Activated T-cell treated with anti-CD3 and anti-CD28 coated beads, Interleukin-2, amount 50 U/mL, for 48 hours (primary cell): ENCODE measurements at regions not wholly inside any gene's neighbourhood (a gene's known extent, or its start where the extent isn't known, plus 50 kb on each side); places are given as distances from the start of the nearest gene placed in this dataset.
"Not testable (repeated sequence)": the region's sequence is repeated elsewhere in the genome, so short reads cannot be mapped to it uniquely, and the experiment has no call there.

Source experiments
- DNase-seq, 2 experiments: peaks; one replicate each; pipeline ENCODE4 v3.0.0-alpha.2; 2020

DNA sequence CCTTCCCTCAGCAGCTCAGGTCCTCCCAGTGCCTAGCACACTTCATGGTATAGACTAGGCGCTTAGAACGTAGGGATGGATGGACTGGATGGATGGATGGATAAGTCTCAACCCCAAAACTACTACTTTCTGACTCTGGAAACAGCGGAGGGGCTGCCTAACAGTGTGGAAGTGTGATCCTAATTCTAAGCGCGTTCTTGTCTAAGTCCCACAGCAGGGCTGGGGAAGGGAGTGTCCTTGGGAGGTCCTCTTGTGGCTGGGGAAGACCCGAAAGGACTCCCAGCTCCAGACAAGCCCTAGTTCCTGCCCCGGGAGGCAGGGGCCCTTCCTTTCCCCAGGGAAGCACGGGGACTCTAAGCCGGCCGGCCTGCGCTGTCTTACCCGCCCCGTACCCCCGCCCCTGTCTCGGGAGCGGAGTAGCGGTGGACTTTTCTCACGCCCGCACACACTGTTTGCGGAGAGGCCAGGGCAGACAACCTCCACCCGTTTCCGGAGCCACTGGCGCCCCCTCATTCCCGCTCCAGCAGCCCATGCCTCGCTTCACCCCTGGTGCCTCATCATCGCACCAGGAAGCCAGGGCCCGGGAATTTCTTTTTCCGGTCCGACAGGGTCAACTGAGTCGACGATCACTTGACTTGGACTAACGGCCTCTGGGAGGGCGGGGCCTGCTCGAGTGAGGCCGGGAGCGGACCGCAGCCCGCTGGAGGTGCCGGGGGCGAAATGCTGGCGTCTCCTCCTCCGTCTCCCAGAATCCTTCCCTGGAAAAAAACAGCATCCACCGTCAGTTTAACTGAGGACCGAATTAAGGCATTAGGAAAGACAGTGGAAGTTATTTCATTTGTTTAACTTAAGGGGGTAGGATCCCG lies 133.3 kb downstream of the TBC1D2B start:
- DNase-seq = peak; percentile 53 to 54

DNA sequence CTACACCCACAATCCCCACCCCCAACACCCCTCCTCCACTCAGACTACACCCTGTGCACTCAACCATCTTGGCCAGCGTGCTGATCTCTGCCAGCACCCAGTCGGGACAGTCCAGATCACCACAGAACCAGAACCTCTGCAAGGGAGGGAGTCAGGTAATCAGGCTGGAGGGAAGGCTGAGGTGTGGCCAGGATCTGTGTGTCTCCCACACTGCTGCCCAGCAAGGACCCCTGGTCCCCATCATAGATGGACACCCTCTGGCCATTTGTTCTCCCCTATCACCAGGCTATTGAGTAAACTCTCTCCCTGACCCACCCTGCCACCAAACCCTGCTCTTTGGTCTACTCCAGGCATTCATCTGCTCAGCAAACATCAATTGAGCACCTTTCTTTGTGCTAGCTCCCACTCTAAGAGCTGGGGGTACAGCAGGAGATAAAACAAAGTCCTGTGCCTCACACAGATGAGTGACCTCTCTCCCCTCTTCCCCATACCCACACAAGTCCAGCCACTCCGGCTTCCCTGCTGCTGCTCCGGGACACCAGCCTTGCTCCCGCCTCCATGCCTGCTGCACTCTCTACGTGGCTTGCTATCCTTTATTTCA lies 134.8 kb downstream of the TBC1D2B start:
- no peak for DNase-seq

GRCh38 chr15:77941090-77941827 lies 136.3 kb downstream of the TBC1D2B start:
- not testable (repeated sequence) for DNase-seq

GRCh38 chr15:77940381-77940947 lies 137.0 kb downstream of the TBC1D2B start:
- no peak for DNase-seq

DNA sequence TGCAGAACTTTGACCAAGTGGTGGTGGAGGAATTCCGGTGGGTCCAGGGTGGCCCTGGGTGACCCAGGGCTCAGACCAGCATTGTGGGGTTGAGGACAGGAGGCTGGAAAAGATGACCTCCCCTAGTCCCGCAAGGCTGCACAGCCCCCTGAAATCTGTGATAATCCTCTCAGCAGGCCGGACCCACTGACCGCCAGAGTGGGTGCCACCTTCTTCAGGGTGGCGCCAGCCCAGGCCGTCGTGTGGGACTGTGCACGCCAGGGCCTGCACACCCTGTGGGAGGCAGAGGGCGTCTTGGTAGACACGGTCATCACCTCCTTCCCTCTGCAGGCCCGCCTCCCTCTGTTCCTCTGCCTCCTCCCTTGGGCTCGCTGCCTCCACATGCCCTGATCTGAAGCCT lies 137.7 kb downstream of the TBC1D2B start:
- no peak for DNase-seq

DNA sequence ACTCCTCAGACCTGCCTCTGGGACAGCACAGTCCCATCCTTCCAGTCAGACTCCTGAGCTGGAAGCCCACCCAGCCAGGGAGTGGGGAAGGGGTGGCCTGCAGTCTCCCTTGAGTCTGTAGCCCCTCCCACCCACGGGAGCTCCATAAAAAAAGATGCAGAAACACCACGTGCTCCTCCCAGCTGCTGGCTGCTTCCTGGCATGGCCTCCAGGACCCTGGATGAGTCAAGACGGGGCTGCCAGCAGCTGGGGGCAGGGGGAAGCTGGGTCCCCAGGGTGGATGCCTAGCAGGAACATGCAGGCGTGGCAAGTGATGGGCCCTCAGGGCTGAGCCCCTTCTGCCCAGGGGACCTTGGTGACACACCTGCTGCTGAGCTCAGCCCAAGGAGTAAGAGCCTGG lies 138.5 kb downstream of the TBC1D2B start:
- not testable (repeated sequence) for DNase-seq

DNA sequence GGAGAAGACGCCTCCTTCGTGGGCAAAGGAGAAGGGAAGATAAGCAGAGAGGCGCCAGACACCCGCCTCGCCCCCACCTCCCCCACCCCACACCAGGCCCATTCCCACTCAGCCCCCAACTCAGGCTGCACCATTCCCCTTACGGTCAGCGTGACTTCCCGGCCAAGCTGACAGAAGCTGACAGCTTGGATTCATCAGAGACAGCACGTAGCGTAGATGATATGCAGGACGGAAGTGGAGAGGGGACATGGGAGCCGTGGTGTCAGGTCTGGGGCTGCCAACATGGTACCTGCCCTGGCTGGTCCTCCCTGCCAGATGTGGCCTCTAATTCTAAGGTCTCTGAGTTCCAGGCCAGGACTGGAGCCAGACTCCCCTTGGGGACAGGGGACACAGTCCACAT lies 139.0 kb downstream of the TBC1D2B start:
- not testable (repeated sequence) for DNase-seq

DNA sequence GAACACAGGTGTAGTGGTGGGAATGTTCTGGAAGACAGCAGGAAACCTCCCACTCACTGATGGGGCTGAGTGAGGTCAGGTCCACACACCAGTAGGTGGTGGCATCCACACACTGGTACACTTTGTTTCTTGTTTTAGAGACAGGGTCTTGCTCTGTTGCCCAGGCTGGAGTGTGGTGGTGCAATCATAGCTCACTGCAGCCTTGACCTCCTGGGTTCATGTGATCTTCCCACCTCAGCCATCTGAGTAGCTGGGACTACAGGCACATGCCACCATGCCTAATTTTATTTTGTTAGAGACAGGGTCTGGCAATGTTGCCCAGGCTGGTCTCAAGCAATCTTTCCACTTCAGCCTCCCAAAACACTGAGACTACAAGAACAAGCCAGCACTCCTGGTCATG lies 140.9 kb downstream of the TBC1D2B start:
- not testable (repeated sequence) for DNase-seq

DNA sequence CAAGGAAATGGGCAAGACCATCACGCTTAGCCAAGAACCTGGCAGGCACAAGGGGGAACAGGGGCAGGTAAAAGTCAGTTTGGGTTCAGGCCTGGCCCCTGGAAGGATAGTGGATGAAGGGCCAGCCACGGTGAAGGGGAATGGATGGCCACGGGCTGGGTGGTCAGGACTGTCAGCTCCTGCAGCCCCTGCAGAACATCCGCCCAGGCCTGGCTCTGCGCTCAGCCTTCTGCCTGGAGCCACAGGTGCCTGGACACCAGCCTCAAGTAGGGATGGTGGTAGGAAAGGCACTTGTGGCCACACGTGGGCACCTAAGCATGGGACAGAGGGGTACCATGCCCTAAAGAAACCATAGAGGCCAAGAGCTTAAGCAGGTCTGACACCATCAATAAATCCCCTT lies 143.0 kb downstream of the TBC1D2B start:
- not testable (repeated sequence) for DNase-seq

DNA sequence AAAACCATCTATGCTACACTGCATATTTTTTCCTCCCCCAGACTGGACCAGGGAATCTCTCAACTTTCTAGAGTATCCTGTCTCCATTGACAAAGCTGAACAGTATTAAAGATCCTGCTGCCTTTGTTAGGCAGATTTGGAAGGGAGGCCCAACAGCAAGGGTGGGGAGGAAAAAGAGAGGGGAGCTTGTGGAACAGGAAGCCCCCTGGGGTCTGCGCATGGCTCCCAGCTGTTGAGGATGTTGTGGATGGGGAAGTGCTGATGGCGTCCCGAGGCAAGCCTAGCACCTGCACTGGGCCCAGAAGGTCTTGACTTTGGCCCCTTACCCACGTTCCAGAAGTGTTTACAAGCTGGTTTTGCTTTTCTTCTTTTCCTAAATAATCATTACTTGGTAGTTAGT lies 146.6 kb downstream of the TBC1D2B start:
- not testable (repeated sequence) for DNase-seq

DNA sequence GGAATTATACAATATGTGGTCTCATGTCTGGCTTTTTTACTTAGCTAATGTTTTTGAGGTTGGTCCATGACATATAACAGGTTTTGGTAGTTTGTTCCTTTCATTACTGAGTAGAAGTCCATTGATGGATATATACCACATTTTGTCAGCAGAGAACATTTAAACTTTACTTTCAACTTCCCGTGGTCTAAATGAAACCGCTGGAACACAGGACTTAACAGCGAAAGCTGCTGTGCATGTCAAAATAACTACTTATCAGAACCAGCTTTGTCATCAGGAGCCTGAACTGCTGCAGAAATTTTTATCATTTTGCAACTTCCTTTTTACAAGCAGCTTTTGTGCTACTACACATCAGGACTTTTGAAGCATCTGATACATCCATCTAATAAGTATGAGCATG lies 147.0 kb downstream of the TBC1D2B start:
- not testable (repeated sequence) for DNase-seq

DNA sequence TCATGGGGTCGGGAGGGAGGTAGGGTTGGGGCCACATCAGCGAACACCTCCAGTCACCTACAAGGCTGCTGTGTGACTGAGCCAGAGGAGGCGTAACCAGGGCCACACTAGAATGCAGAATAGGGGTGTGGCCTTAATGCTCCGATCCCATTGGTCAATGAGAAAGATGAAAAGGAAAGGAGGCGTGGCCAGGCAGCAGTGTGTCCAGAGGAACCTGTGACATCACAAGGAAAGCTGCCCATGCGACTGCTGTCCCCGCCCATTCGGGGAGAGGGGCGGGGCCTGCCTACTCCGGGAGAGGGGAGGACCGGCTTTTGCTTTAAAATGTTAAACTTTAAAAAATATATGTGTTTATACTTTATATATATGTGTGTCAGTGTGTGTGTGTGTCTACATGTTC lies 150.7 kb downstream of the TBC1D2B start:
- DNase-seq = not testable (repeated sequence)

- DNase-seq = not testable (repeated sequence)
Observed at GRCh38 chr15:77926296-77926695, 151.2 kb downstream of the TBC1D2B start.

DNA sequence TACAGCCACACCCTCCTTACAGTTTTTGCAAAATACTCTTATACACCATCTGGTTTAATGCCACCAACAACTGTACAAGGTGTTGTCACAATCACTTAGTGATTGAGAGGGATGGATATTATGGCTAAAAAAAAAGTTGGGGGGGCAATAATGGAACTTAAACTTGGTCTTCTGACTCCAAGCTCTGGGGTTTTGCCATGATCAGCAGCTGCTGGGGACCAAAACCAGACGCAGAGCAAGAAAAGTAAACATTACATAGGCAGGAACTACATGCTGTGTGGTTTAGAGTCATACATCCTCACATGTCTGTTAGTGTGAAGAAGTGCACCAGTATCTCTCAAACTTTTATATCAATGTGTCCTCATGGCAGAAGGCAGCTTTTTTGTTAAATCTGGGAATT lies 152.4 kb downstream of the TBC1D2B start:
- DNase-seq = not testable (repeated sequence)

GRCh38 chr15:77921664-77922063 lies 155.8 kb downstream of the TBC1D2B start:
- no peak for DNase-seq

DNA sequence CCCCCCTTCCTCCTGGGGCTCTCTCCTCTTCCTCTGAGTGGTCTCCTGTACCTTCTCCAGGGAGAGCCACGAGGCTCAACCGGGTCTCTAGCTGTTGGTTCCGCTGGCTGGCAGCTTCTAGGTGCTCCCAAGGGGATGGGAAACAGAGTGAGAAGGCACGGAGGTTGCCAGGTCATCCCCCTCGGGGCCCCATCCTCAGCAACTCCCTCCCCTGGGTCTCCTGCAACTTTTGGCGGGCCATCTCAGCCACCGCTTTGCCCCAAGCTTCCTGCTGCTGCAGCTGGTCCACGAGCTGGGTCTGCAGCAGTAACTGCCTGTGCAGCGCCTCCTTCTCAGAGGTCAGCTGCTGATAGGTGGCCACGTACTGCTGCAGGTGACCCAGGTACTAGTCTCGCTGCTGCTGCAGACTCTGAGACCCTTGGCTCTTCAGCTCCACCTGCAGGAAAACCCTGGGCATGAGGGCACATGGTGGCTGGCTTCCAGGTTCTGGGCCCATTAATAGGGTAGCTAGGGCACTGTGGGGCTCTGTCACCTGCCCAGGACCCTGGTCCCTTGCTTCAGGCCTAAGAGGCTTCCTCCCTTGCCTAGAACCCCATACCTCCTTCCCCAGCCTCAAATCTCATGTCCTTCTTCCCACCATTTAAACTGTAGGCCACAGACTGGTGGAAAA lies 160.4 kb downstream of the TBC1D2B start:
- not testable (repeated sequence) for DNase-seq

DNA sequence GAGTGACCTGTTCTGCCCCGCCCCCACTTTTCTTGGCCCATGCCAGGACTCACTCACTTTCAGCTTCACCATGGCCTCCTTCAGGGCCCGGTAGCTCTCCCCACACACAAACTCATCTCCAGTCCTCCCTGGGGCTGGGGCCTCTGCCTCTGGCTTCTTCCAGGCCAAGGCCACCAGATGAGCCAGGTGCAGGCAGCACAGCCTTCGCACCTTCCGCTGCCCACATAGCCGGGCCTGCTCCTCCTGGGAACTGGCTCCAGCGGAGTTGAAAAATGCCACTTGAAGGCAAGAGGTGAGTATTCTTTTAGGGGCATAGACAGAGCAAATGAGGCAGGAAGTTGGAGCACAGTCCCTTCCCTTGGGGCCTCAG lies 161.6 kb downstream of the TBC1D2B start:
- DNase-seq = not testable (repeated sequence)

DNA sequence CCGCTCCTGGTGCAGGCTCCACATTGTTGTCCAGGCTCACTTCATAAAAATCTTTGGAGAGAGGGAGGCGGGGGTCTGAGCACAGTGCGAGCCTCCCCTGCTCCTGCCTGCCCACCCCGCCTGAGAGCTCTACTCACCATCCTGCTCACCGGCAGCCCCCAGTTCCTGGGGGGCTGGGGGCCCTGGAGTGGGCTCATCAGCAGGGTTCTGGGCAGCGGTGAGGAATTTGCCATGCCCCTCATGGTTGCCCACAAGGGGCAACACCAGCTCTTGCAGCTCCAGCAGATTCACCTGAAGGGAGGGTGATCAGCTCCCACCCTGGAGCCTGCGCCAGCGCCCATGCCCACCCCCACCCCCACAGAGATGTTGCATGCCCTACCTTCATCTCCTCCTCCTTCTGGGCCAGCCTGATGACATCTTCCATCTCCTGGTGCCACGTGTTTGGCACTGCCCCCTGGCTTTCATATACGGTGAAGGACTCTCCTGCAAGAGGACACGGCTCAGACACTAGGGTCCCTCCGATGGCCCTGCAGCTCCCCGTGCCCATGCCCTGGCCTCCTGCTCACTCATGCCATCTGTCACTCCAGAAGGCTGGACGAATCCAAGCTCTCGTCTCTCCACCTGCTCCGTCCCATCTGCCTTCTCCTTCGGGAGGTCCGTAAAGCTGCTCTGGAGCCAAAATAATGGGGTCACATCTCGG lies 162.1 kb downstream of the TBC1D2B start:
- no peak for DNase-seq

- not testable (repeated sequence) for DNase-seq
Observed at GRCh38 chr15:77914531-77914930, 163.0 kb downstream of the TBC1D2B start.

DNA sequence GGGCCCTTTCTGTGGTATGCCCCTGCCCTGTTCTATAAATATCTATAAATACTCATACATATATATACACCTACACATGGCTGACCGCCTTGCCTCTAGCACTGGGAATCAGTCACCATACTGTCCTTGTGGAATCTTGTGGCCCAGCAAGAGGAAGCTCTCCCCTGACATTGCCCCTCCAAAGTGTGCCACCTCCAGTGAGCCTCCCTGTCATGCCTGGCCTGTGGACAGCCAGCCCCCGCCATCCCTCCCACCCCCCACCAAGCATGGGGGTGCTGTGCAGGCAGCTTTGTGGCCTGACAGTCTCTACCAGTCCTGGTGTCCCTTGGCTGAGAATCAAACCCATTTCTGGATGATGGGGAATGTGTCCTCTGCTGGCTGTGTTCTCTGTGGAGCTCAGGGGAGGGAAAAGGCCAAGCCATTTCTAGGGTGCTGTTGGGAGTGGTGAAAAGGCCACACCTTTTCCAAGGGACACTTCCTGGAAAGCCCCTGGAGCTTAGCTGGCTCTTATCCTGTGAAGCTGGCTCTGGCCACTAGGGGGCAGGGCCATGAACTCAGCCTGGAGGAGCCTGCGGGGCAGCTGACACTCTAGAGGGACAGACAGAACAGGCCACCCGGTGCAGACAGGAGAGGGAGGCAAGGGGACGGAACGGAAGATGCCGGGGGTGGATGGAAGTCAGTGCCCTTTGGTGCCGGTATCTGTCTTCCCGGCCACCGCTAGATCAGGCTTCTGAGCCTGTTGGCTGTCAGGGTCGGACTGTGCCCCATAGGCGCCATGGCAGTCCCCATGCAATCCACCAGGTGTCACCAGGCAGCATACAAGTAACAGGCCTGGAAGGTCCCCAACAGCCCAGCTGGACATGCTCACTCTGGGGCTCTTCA lies 167.2 kb downstream of the TBC1D2B start:
- DNase-seq = peak; percentile 87 to 88
